ENCODE measurements at regions not wholly inside any gene's neighbourhood (a gene's known extent, or its start where the extent isn't known, plus 50 kb on each side); places are given as distances from the start of the nearest gene placed in this dataset.
"Not testable (repeated sequence)": the region's sequence is repeated elsewhere in the genome, so short reads cannot be mapped to it uniquely, and the experiment has no call there.

DNA sequence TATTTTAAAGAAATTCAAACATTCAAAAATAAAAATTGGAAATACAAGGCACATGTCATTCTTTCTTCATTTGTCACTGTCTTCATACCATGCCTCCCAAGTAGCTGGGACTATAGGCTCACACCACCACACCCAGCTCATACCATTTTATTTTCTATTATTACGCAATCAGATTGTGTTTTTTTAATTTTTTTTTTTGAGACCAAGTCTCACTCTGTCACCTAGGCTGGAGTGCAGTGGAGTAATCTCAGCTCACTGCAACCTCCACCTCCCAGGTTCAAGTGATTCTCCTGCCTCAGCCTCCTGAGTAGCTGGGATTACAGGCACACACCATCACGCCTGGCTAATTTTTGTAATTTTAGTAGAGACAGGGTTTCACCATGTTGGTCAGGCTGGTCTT lies 526.1 kb downstream of the DTWD2 start:
- TF ChIP-seq ZNF207 (IDR thresholded peaks at IDR 0.05; ENCODE audit: borderline replicate concordance); FOXM1 (IDR thresholded peaks at IDR 0.05; ENCODE audit: low read depth, low read length); CEBPB (IDR thresholded peaks at IDR 0.05; ENCODE audit: borderline replicate concordance in 1 of 2, low read depth in 2 of 2, low read length in 2 of 2); RCOR1 (conservative IDR thresholded peaks at IDR 0.05; ENCODE audit: low read depth, low read length); ZNF24 (IDR thresholded peaks at IDR 0.05); EZH2 (IDR thresholded peaks at IDR 0.05; ENCODE audit: borderline replicate concordance, control insufficient read depth, low read depth, low read length); POLR2A (IDR thresholded peaks at IDR 0.05; ENCODE audit: low read depth, low read length); EGR1 (IDR thresholded peaks at IDR 0.05; ENCODE audit: borderline replicate concordance in 1 of 2, low read depth in 2 of 2, low read length in 2 of 2); FOS (IDR thresholded peaks at IDR 0.05; ENCODE audit: borderline replicate concordance, extremely low read depth, insufficient read length); ZSCAN29 (IDR thresholded peaks at IDR 0.05): not testable (repeated sequence)
- TF ChIP-seq, protein P1, sequence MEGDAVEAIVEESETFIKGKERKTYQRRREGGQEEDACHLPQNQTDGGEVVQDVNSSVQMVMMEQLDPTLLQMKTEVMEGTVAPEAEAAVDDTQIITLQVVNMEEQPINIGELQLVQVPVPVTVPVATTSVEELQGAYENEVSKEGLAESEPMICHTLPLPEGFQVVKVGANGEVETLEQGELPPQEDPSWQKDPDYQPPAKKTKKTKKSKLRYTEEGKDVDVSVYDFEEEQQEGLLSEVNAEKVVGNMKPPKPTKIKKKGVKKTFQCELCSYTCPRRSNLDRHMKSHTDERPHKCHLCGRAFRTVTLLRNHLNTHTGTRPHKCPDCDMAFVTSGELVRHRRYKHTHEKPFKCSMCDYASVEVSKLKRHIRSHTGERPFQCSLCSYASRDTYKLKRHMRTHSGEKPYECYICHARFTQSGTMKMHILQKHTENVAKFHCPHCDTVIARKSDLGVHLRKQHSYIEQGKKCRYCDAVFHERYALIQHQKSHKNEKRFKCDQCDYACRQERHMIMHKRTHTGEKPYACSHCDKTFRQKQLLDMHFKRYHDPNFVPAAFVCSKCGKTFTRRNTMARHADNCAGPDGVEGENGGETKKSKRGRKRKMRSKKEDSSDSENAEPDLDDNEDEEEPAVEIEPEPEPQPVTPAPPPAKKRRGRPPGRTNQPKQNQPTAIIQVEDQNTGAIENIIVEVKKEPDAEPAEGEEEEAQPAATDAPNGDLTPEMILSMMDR (IDR thresholded peaks at IDR 0.05 in 2 of 3, conservative IDR thresholded peaks at IDR 0.05 in 1 of 3; ENCODE audit: control insufficient read depth in 2 of 3, extremely low read depth in 1 of 3, insufficient read depth in 1 of 3, low read depth in 3 of 3, low read length in 3 of 3): not testable (repeated sequence)
- TF ChIP-seq, protein P2, sequence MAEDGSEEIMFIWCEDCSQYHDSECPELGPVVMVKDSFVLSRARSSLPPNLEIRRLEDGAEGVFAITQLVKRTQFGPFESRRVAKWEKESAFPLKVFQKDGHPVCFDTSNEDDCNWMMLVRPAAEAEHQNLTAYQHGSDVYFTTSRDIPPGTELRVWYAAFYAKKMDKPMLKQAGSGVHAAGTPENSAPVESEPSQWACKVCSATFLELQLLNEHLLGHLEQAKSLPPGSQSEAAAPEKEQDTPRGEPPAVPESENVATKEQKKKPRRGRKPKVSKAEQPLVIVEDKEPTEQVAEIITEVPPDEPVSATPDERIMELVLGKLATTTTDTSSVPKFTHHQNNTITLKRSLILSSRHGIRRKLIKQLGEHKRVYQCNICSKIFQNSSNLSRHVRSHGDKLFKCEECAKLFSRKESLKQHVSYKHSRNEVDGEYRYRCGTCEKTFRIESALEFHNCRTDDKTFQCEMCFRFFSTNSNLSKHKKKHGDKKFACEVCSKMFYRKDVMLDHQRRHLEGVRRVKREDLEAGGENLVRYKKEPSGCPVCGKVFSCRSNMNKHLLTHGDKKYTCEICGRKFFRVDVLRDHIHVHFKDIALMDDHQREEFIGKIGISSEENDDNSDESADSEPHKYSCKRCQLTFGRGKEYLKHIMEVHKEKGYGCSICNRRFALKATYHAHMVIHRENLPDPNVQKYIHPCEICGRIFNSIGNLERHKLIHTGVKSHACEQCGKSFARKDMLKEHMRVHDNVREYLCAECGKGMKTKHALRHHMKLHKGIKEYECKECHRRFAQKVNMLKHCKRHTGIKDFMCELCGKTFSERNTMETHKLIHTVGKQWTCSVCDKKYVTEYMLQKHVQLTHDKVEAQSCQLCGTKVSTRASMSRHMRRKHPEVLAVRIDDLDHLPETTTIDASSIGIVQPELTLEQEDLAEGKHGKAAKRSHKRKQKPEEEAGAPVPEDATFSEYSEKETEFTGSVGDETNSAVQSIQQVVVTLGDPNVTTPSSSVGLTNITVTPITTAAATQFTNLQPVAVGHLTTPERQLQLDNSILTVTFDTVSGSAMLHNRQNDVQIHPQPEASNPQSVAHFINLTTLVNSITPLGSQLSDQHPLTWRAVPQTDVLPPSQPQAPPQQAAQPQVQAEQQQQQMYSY (CRISPR knock-in tag; IDR thresholded peaks at IDR 0.05): not testable (repeated sequence)
- TF ChIP-seq, protein P3, sequence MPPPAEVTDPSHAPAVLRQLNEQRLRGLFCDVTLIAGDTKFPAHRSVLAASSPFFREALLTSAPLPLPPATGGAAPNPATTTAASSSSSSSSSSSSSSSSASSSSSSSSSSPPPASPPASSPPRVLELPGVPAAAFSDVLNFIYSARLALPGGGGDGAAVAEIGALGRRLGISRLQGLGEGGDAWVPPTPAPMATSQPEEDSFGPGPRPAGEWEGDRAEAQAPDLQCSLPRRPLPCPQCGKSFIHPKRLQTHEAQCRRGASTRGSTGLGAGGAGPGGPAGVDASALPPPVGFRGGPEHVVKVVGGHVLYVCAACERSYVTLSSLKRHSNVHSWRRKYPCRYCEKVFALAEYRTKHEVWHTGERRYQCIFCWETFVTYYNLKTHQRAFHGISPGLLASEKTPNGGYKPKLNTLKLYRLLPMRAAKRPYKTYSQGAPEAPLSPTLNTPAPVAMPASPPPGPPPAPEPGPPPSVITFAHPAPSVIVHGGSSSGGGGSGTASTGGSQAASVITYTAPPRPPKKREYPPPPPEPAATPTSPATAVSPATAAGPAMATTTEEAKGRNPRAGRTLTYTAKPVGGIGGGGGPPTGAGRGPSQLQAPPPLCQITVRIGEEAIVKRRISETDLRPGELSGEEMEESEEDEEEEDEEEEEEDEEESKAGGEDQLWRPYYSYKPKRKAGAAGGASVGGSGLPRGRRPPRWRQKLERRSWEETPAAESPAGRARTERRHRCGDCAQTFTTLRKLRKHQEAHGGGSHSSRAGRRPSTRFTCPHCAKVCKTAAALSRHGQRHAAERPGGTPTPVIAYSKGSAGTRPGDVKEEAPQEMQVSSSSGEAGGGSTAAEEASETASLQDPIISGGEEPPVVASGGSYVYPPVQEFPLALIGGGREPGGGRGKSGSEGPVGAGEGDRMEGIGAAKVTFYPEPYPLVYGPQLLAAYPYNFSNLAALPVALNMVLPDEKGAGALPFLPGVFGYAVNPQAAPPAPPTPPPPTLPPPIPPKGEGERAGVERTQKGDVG (CRISPR knock-in tag; IDR thresholded peaks at IDR 0.05): not testable (repeated sequence)

Measured in GM12878 (cell line).